ENCODE measurements at regions not wholly inside any gene's neighbourhood (a gene's known extent, or its start where the extent isn't known, plus 50 kb on each side); places are given as distances from the start of the nearest gene placed in this dataset.

DNA sequence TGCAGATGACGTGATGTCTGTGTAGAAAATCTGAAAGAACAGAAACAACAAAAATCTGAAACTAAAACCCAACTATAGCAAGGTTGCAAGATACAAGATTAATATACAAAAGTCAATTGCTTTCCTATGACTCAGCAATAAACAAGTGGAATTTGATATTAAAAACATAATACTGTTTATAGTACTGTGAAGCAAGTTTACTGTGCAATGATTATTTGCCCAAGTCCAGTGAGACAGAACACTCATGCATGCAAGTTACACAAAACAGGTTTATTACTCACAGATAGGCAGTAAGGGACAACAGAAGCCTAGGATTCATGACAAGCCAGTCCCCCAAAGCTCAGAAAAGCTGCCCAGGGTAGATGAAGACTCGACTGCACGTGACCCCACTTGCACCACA lies 62.4 kb upstream of the RAB4A start:
- Histone ChIP-seq H3K27ac (ENCODE audit: low read length) (no peak overlapping the region), H3K9me3 (ENCODE audit: control insufficient read depth, low read depth, low read length) (no peaks in the 10 kb centered on the region), H3K27me3 (ENCODE audit: control insufficient read depth, insufficient read depth, low read length) (no peaks in the 10 kb centered on the region), H3K36me3 (ENCODE audit: control insufficient read depth, insufficient read depth, low read length) (no peaks in the 10 kb centered on the region), H3K4me3 (ENCODE audit: low read length) (no peak overlapping the region), H3K4me1 (ENCODE audit: control insufficient read depth, insufficient read depth, low read length) (peaks cover 20% of the 10 kb centered on the region)
- DNase-seq, result no peak
- 29% methylated on average over 1 of the region's 3 CpGs for WGBS (ENCODE audit: insufficient coverage, low lambda C conversion rate)

DNA sequence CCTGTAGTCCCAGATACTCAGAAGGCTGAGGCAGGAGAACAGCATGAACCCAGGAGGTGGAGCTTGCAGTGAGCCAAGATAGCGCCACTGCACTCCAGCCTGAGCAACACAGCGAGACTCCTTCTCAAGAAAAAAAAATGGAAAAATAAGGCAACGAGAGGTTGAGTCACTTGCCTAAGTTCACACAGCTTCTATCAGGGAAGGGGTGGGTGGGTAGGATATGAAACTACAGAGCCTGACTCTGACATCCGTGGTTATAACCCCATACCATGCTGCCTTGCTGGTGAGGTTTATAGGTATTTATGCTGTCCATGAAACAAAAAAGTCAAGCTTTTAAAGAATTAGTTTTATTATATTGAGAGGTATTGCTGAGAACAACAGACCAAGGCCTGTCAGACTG lies 61.5 kb upstream of the RAB4A start:
- Histone ChIP-seq H3K9me3 (ENCODE audit: control insufficient read depth, low read depth, low read length) (no peaks in the 10 kb centered on the region), H3K4me3 (ENCODE audit: low read length) (no peak overlapping the region), H3K27ac (ENCODE audit: low read length) (peak overlapping the region; percentile 25), H3K36me3 (ENCODE audit: control insufficient read depth, insufficient read depth, low read length) (no peaks in the 10 kb centered on the region), H3K4me1 (ENCODE audit: control insufficient read depth, insufficient read depth, low read length) (peaks cover 13% of the 10 kb centered on the region), H3K27me3 (ENCODE audit: control insufficient read depth, insufficient read depth, low read length) (no peaks in the 10 kb centered on the region)
- WGBS (ENCODE audit: insufficient coverage, low lambda C conversion rate), result 86% methylated on average over 3 of the region's 4 CpGs
- no peak for DNase-seq

DNA sequence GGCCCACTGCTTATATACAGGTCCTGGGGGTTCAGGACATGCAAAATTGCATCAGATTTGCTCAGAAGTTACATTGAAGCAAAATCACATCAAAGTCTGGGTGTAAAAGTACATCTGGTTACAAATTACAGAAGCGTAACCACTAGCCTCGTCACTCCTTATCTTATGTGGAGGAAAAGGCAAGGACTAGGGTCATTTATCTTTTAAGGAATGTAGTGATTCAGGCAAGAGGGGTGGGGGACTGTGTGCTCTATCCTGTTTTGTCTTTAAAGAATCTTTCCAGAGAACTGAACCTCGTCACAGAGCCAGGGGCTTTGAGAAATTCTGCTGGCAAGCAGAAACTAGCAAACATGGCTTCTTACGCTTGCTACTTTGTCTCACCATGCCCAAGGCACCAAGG lies 61.1 kb upstream of the RAB4A start:
- 20% methylated on average over 1 of the region's 4 CpGs for WGBS (ENCODE audit: insufficient coverage, low lambda C conversion rate)
- Histone ChIP-seq H3K9me3 (ENCODE audit: control insufficient read depth, low read depth, low read length) (no peaks in the 10 kb centered on the region), H3K4me1 (ENCODE audit: control insufficient read depth, insufficient read depth, low read length) (peaks cover 13% of the 10 kb centered on the region), H3K36me3 (ENCODE audit: control insufficient read depth, insufficient read depth, low read length) (no peaks in the 10 kb centered on the region), H3K27ac (ENCODE audit: low read length) (peak overlapping the region; percentile 25), H3K27me3 (ENCODE audit: control insufficient read depth, insufficient read depth, low read length) (no peaks in the 10 kb centered on the region), H3K4me3 (ENCODE audit: low read length) (no peak overlapping the region)
- peak; percentile 55 to 71 for DNase-seq

DNA sequence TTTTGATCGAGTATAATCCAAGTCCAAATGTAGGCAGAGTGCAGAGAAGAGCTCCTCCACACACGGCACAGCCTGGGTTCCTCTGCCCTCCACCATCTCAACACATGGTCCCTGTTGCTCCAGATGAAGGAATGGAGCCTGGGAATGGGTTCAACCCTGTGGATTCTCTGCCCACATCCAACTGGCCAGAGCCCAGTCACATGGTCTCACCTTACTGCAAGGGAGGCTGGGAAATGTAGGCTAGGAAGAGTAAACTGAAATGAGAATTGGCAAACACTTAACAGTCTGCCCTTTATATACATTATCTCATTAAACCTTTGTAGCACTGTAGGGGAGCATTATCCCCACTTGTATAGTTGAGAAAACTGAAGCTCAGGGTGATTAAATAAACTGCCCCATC lies 60.1 kb upstream of the RAB4A start:
- Histone ChIP-seq H3K36me3 (ENCODE audit: control insufficient read depth, insufficient read depth, low read length) (no peaks in the 10 kb centered on the region), H3K9me3 (ENCODE audit: control insufficient read depth, low read depth, low read length) (no peaks in the 10 kb centered on the region), H3K4me3 (ENCODE audit: low read length) (no peak overlapping the region), H3K4me1 (ENCODE audit: control insufficient read depth, insufficient read depth, low read length) (peaks cover 10% of the 10 kb centered on the region), H3K27me3 (ENCODE audit: control insufficient read depth, insufficient read depth, low read length) (no peaks in the 10 kb centered on the region), H3K27ac (ENCODE audit: low read length) (no peak overlapping the region)
- WGBS (ENCODE audit: insufficient coverage, low lambda C conversion rate), result 100% methylated on average over 1 of the region's 2 CpGs
- DNase-seq, result no peak

DNA sequence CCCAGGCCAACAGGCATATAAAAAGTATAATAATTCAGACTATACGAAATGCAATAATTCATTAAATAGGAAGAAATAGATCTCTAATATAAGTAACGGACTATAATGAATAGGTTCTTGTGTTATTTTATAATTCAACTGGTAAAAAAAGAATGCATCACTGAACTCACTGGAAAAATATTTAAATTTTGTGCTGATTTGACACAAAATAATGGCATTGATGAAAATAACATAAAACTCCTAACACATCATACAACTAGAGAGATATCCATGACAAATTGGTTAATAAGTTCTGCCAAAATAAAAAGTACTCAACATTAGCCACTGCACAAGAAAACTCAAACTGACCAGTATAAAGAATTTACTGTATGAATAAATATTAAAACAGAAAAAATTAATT lies 57.1 kb upstream of the RAB4A start:
- H3K9me3 ChIP-seq (ENCODE audit: control insufficient read depth, low read depth, low read length), result no peaks in the 10 kb centered on the region
- peaks cover 19% of the 10 kb centered on the region for H3K4me1 ChIP-seq (ENCODE audit: control insufficient read depth, insufficient read depth, low read length)
- H3K27me3 ChIP-seq (ENCODE audit: control insufficient read depth, insufficient read depth, low read length), result no peaks in the 10 kb centered on the region
- H3K4me3 ChIP-seq (ENCODE audit: low read length), result no peak overlapping the region
- WGBS (ENCODE audit: insufficient coverage, low lambda C conversion rate), result 100% methylated on average over 2 of the region's 2 CpGs
- no peak overlapping the region for H3K27ac ChIP-seq (ENCODE audit: low read length)
- H3K36me3 ChIP-seq (ENCODE audit: control insufficient read depth, insufficient read depth, low read length), result no peaks in the 10 kb centered on the region
- DNase-seq, result no peak

DNA sequence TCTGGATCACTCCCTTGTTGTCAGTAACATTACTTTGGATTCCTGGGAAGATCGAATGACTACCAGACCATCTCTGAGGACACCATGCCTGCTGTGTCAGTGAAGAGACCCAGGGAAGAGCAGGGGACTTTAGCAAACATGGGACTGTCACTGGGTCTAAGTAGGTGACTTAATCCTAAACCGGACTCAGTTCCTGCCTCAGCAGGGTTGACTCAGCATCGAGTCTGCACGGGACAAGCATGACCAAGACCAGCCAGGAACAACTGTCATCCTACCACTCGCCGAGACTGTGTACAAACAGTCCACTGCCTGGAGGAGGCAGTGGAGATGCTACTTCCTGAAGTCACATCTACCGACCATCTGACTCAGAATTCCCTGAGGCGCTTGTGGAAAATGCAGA lies 53.2 kb upstream of the RAB4A start:
- peaks cover 6% of the 10 kb centered on the region for H3K9me3 ChIP-seq (ENCODE audit: control insufficient read depth, low read depth, low read length)
- no CpG with 5 or more reads among the region's 8 CpGs for WGBS (ENCODE audit: insufficient coverage, low lambda C conversion rate)

GRCh38 chr1:229218612-229219025 lies 52.3 kb upstream of the RAB4A start:
- Histone ChIP-seq H3K4me1 (ENCODE audit: control insufficient read depth, insufficient read depth, low read length) (peaks cover 30% of the 10 kb centered on the region), H3K27ac (ENCODE audit: low read length) (no peak overlapping the region), H3K36me3 (ENCODE audit: control insufficient read depth, insufficient read depth, low read length) (no peaks in the 10 kb centered on the region), H3K27me3 (ENCODE audit: control insufficient read depth, insufficient read depth, low read length) (no peaks in the 10 kb centered on the region), H3K9me3 (ENCODE audit: control insufficient read depth, low read depth, low read length) (peaks cover 6% of the 10 kb centered on the region), H3K4me3 (ENCODE audit: low read length) (no peak overlapping the region)
- DNase-seq, result no peak
- WGBS (ENCODE audit: insufficient coverage, low lambda C conversion rate), result no CpG with 5 or more reads among the region's 1 CpG

More for the DNA sequence above, 53.2 kb upstream of the RAB4A start:
- Histone ChIP-seq H3K4me3 (ENCODE audit: low read length) (no peak overlapping the region), H3K27ac (ENCODE audit: low read length) (no peak overlapping the region), H3K4me1 (ENCODE audit: control insufficient read depth, insufficient read depth, low read length) (peaks cover 26% of the 10 kb centered on the region), H3K27me3 (ENCODE audit: control insufficient read depth, insufficient read depth, low read length) (no peaks in the 10 kb centered on the region), H3K36me3 (ENCODE audit: control insufficient read depth, insufficient read depth, low read length) (no peaks in the 10 kb centered on the region)
- no peak for DNase-seq

GRCh38 chr1:229220163-229220846 lies 50.6 kb upstream of the RAB4A start:
- DNase-seq, result no peak
- peaks cover 41% of the 10 kb centered on the region for H3K4me1 ChIP-seq (ENCODE audit: control insufficient read depth, insufficient read depth, low read length)
- H3K27ac ChIP-seq (ENCODE audit: low read length), result peak overlapping the region; percentile 90
- H3K9me3 ChIP-seq (ENCODE audit: control insufficient read depth, low read depth, low read length), result peaks cover 6% of the 10 kb centered on the region
- no CpG with 5 or more reads among the region's 1 CpG for WGBS (ENCODE audit: insufficient coverage, low lambda C conversion rate)
- no peak overlapping the region for H3K4me3 ChIP-seq (ENCODE audit: low read length)
- H3K27me3 ChIP-seq (ENCODE audit: control insufficient read depth, insufficient read depth, low read length), result no peaks in the 10 kb centered on the region
- H3K36me3 ChIP-seq (ENCODE audit: control insufficient read depth, insufficient read depth, low read length), result no peaks in the 10 kb centered on the region

- Histone ChIP-seq H3K4me3 (ENCODE audit: low read length) (no peak overlapping the region), H3K9me3 (ENCODE audit: control insufficient read depth, low read depth, low read length) (peaks cover 6% of the 10 kb centered on the region), H3K27ac (ENCODE audit: low read length) (peak overlapping the region; percentile 90), H3K4me1 (ENCODE audit: control insufficient read depth, insufficient read depth, low read length) (peaks cover 44% of the 10 kb centered on the region), H3K36me3 (ENCODE audit: control insufficient read depth, insufficient read depth, low read length) (no peaks in the 10 kb centered on the region), H3K27me3 (ENCODE audit: control insufficient read depth, insufficient read depth, low read length) (no peaks in the 10 kb centered on the region)
- no CpG with 5 or more reads among the region's 7 CpGs for WGBS (ENCODE audit: insufficient coverage, low lambda C conversion rate)
- DNase-seq, result peak; percentile 87 to 95
Observed at GRCh38 chr1:229221106-229222019, 49.5 kb upstream of the RAB4A start.
